Retina (tissue), 1 donor: ENCODE measurements at regions not wholly inside any gene's neighbourhood (a gene's known extent, or its start where the extent isn't known, plus 50 kb on each side); places are given as distances from the start of the nearest gene placed in this dataset.

Experiments
- DNase-seq: peaks from one replicate; pipeline ENCODE4 v3.0.0-alpha.2; 2016

DNA sequence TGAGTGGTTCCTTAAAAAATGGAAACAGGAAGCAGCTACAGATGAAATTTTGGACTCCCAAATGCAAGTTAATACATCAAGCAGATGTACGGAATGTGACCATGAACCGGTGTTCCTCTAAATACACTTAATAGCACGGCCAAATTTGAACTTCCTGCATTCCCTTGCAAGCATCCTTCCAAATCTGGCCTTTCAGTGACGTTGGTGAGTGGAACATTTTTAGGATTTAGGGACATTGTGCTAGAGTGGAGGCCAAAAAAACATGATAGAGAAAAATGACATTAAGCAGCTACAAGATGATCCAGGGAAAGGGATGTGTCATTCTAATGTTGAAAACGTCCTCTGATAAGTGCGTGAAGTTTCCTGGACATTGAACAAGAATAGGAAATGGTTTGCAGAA lies 62.1 kb downstream of the CTAGE1 start:
- DNase-seq, result no peak

DNA sequence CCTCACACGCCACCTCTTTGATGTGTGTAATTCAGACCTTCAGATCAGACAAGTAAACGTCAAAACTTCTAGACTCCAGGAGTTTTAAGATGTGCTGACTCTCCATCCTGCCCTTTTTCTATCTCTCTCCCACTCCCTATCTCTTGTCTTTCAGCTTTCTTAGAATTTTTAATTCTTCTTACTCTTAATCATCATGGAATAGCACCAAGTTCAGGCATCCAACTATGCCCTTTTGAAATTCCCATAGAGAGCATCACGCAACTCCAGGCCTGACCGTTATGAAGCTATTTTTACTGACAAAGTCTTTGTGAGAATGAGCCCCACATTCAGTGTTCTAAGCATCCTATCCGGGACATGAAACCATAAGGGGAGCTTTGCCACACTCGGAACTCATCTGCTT lies 62.6 kb downstream of the CTAGE1 start:
- DNase-seq, result no peak

GRCh38 chr18:22349966-22350365 lies 67.7 kb downstream of the CTAGE1 start:
- DNase-seq, result no peak

- DNase-seq, result peak; percentile 25
These were observed 68.3 kb downstream of the CTAGE1 start for GRCh38 chr18:22349317-22349898.

GRCh38 chr18:22348521-22349316 lies 69.0 kb downstream of the CTAGE1 start:
- DNase-seq, result peak; percentile 59

- peak; percentile 70 for DNase-seq
These were observed 69.9 kb downstream of the CTAGE1 start for GRCh38 chr18:22347606-22348511.

GRCh38 chr18:22346953-22347605 lies 70.6 kb downstream of the CTAGE1 start:
- peak; percentile 58 for DNase-seq

DNA sequence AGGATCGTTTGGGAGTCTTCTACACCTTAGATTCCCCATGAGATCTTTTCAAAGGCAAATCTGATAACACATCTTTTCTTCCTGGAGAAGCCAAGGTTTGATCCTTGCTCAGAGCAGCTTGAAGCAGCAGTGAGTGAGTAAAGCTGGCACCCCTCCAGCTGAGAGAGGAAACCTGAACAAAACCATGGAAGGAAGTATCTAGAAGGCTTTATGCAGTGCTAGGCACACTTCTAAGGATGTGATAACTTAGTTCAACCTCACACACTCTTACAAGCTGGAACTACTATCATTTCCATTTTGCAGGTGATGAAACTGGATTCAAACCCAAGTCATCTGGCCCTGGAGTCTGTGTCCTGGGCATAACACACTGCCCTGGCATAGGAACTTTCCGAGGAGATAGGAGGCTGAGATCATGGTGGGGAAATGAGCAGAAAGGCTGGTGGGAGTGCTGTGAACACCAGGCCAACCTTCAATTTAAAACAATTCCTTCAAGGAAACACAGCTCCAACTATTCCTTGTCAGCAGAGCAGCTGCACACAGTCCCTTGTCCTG lies 71.2 kb downstream of the CTAGE1 start:
- DNase-seq, result no peak

- DNase-seq, result no peak
These were observed 72.0 kb downstream of the CTAGE1 start for GRCh38 chr18:22345718-22346117.

GRCh38 chr18:22344908-22345670 lies 72.6 kb downstream of the CTAGE1 start:
- no peak for DNase-seq

GRCh38 chr18:22344445-22344844 lies 73.3 kb downstream of the CTAGE1 start:
- DNase-seq, result no peak

GRCh38 chr18:22343613-22344012 lies 74.1 kb downstream of the CTAGE1 start:
- no peak for DNase-seq

DNA sequence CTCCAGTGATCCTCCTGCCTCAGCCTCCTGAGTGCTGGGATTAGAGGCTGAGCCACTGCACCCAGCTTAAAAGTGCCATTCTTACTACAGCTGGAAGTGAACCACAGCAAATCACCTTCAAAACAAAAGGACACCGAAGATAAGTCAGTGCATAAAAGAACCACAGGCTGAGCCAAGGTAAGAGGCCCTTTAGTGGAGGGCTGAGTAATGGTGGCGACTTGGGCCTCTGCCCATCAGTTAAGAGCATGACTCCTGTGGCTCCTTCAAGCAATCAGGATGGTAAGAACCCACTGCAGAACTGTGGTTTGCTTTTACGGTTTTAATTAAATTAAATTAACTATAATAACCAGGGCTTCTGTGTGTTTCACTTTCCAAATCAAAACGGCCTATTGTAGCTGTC lies 75.1 kb downstream of the CTAGE1 start:
- DNase-seq, result no peak

DNA sequence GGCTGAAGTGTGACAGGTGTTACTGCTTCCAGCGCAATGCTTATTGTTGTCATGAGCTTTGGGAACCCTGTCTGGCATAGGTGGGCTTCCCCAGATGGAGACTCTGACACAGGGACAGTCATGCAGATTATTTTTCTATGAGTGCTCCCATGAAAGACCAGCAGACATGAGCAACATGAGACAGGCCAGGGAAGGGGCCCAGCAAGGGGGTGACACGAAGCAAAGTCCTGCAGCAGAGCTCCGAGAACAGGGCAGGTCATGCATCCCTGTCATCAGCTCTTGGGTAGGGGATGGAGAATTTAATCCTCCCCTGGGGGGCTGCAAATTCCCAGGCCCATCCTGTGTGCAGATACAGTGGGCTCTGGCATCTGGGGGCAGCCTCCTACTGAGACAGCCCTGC lies 77.4 kb downstream of the CTAGE1 start:
- DNase-seq, result peak; percentile 40

DNA sequence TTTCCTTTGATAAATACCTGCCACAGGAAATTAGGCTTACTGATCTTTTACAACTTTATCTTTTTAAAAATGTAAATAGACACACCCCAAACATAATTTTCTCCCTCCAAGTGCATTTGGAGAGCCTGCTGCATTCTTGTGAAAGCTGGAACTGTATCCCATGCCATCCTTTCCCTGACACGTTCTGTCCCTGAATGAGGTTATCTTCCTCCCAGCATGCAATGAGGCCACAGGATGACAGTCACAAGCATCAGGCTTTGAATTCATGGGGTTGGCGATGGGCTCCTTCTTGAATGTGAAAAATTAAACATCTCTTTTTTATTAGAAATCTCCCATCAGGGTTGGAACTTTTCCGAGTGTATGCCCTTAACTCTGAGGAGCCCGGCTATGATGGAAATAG lies 77.8 kb downstream of the CTAGE1 start:
- DNase-seq, result no peak

DNA sequence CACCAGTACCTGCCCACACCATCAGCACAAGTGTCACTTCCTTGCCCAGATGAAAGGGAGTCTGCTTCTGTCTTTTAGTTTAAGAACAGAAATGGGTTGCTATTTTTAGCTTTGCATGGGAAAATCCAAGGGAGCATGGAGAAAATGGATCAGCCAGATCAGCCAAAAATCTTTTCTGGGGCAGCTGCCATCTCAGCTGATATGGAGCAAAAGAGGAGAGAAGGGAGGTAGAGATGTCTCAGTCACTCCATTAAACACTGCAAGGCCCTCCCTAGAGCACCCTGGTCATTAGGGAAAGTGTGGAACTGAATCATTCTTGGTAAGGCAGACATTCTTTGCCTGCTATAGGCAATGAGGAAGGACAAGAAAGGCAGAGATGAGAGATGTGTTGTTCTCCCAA lies 79.9 kb downstream of the CTAGE1 start:
- no peak for DNase-seq

- DNase-seq, result no peak
These were observed 80.4 kb downstream of the CTAGE1 start for GRCh38 chr18:22337306-22337705.

DNA sequence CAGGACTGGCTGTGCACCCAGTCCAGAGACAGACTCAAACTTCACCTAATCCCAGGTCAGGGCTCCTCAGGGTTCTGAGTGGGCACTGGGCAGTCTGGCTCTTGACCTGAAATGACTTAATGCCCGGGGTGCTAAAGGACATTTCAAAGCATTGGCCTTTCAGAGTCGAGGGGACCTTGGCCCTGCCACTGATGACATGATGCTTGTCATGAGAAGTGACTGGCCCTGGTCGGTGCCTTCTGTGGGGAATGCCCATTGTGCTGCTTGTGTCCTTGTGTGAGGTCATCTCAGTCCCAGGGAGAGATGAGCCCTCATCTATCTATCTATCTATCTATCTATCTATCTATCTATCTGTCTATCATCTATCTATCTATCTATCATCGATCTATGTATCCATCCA lies 81.3 kb downstream of the CTAGE1 start:
- no peak for DNase-seq

GRCh38 chr18:22335731-22336198 lies 82.0 kb downstream of the CTAGE1 start:
- DNase-seq, result no peak

DNA sequence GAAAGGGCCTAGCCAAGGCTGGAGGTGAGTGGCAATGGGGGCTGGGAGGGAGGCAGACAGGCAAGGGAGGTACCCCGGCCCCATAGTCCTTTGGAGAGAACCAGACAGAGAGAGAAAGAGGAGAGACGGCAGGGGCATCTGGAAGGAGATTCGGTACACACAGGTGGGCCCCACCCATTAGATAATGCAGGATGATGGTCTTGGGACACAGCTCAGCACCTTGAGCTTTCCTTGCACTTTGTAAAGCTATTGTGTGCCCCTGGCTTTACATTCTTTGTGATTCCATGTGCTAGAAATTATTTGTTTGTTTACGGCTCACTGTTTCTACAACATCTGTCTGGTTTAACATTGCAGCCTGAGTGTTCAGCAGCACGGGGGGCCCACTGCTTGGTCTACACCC lies 83.1 kb downstream of the CTAGE1 start:
- DNase-seq, result no peak

DNA sequence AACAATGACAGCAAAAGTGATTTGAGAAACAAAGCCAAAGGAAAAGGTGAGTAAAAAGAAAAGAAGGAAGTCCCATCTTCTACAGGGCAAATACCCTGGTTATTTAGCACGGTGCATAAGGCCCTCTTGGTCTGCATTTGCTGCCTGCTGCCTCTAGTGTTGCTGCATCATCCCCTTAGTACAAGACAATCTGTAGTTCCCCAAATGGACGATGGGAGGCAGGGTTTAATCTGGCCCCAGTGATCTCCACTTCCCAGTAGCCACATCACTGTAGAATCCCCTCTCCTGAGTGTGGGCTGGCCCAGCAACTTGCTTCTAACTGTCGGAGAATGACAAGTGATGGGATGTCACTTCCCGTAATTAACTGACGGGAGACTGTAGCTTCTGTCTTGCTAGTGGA lies 85.1 kb downstream of the CTAGE1 start:
- DNase-seq, result no peak

DNA sequence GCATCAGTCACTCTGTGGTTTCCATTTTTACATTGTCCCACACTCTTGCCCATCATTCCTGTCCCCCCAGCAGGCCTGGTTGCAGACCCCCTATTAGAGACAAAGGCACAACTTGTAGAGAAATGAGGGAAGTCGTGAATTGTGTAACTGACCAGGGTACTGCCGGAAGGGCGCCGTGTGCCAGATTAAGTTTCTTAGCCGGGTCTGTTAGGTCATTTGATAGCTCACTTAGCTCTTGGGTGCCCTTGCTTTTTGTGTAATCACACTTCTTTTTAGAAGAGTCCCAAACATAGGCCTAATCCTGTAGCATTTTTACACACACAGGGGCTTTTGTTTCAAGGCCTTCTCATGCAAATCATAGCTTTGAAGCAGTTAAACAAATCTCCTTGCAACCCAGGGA lies 87.2 kb downstream of the CTAGE1 start:
- DNase-seq, result no peak
